ENCODE measurements at regions not wholly inside any gene's neighbourhood (a gene's known extent, or its start where the extent isn't known, plus 50 kb on each side); places are given as distances from the start of the nearest gene placed in this dataset.

DNA sequence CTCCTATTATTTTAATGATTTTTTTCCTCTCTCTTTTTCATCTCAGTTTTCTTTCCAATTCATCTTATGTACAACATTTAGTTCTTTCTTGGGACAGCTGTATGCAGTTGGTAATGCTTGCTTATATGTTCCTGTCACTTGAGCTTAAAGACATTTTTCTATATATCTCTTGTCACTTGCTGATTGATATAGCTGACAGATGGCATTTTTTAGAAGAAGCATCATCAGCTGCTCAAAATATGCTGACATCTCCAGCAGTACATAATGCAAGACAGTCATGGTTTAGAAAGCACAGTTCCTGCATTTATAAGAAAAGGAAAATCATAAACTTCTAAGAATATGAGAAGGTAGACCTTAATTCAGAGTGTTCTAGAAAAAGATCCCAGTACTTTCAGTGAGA is 56.5 kb downstream of the DCAF8L1 start:
- H3K27me3 ChIP-seq, result no peaks in the 10 kb centered on the region
- H3K4me3 ChIP-seq, result no peak overlapping the region
- DNase-seq, result no peak
- no peak overlapping the region for H3K27ac ChIP-seq
- no peaks in the 10 kb centered on the region for H3K9me3 ChIP-seq (replicated peaks)
- no peaks in the 10 kb centered on the region for H3K4me1 ChIP-seq
- no peaks in the 10 kb centered on the region for H3K36me3 ChIP-seq

DNA sequence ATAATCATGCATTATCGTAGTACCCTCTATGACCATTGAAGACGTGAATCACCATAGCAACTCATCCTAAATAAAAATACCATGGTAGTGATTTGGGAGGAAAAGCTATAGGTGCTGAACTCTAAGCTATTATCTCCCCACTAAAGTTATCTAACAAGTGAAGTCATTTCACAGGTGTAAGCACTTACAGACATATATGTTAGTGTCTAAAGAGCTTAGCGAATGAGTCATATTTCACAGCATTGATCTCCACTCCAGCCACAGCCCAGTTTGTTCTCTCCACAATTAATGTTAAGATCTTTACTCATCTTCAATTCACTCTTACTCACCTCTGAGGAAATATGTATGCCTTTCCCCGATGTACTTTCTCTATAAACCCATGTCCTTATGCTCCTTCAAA is 57.0 kb downstream of the DCAF8L1 start:
- no peaks in the 10 kb centered on the region for H3K4me1 ChIP-seq
- H3K27ac ChIP-seq, result no peak overlapping the region
- H3K27me3 ChIP-seq, result no peaks in the 10 kb centered on the region
- no peaks in the 10 kb centered on the region for H3K36me3 ChIP-seq
- H3K9me3 ChIP-seq (replicated peaks), result no peaks in the 10 kb centered on the region
- H3K4me3 ChIP-seq, result no peak overlapping the region
- DNase-seq, result no peak

DNA sequence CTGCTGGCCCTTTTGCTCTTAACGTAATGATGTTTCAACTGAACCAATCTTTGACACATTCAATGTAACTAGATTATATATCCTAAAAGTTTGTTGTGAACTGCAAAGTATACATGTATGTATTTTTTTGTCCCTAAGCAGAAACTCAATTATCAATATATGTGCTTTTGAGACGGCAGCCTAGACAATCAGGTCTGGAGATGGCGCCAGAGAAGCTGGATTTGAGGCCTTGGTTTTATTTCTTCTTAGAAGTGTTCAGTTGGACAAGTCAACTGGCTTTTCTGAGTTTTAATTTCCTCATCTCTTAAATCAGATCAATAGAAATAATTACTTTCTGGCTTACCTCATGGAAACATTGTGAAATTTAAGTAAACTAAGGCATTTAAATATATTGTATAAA is 62.5 kb downstream of the DCAF8L1 start:
- H3K36me3 ChIP-seq, result no peaks in the 10 kb centered on the region
- no peak overlapping the region for H3K4me3 ChIP-seq
- H3K27ac ChIP-seq, result no peak overlapping the region
- no peaks in the 10 kb centered on the region for H3K4me1 ChIP-seq
- H3K9me3 ChIP-seq (replicated peaks), result no peaks in the 10 kb centered on the region
- DNase-seq, result peak in 1 of 2 experiments; percentile 1
- H3K27me3 ChIP-seq, result no peaks in the 10 kb centered on the region

DNA sequence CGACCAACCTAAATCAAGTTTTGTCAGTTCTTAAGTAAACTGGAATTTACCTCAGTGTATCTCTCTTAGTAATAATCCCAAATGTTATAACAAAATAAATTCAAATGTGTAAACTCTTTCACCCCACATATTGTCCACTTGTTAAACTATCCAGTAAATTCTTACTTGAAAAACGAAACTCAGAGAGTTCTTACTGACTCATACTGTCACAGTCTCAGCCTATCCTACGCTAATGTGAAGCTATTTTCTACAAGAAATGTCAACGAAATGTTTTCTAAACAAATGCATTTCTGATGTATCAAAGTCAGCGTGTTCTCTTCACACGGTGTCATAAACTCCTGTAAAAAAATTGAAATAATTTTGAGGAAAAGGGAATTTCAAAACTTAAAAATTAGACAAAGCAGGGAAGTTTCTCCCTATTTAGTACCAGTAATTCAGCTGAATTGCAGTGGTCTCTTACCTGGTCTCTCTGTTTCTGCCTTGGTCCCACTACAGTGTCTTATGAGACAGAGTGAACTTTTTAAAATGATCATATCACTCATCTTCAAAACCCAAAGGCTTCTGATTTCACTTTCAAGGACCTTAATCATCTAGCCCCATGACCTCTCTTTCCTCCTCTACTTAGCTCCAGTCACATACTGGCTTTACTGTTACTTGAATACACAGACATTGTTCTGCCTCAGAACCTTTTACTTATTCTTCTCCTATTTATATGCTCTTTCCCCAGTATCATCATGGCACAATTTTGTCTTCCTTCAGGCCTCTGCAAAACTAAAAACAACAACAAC is 63.3 kb downstream of the DCAF8L1 start:
- H3K4me1 ChIP-seq, result no peaks in the 10 kb centered on the region
- no peak overlapping the region for H3K27ac ChIP-seq
- H3K36me3 ChIP-seq, result no peaks in the 10 kb centered on the region
- no peaks in the 10 kb centered on the region for H3K27me3 ChIP-seq
- no peak for DNase-seq
- H3K9me3 ChIP-seq (replicated peaks), result no peaks in the 10 kb centered on the region
- no peak overlapping the region for H3K4me3 ChIP-seq

DNA sequence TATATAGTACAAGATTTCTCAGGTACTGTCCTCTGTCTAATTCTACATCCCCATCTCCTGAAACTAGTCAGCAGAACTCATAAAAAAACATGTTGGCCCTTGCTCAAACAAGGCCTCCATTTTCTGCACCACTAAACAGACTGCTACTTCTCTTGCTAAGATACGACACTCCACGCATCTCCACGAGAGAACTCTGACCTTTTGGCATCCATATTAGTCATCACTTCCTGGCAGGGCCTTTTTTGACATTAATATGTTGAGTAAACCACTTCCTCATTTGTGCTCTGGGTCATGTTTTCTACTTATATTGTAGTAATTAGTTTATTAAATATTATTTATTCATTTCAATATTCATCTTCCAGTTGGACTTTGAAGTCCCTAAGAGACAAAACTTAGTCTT is 65.6 kb downstream of the DCAF8L1 start:
- Histone ChIP-seq H3K4me1 (no peaks in the 10 kb centered on the region), H3K27ac (no peak overlapping the region), H3K36me3 (no peaks in the 10 kb centered on the region), H3K9me3 (replicated peaks) (no peaks in the 10 kb centered on the region), H3K4me3 (no peak overlapping the region), H3K27me3 (no peaks in the 10 kb centered on the region)
- DNase-seq, result no peak

DNA sequence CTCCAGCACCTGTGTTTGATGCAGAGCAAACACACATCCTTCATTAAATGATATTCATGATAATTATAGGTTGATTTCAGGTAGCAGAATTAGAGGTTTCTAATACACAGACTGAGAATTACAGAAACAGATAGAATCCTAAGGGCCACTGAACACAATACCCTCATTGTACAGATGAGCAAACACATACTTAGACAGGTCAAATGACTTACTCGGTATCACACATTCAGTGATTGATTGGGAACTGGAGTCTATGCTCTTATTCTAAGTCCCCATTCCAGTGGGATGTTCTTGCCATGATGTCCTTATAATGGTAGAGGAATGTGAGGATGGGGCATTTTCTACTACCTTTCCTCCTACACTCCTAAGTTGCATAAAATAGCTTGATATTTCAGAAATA is 70.8 kb downstream of the DCAF8L1 start:
- no peak overlapping the region for H3K4me3 ChIP-seq
- no peak for DNase-seq
- H3K36me3 ChIP-seq, result no peaks in the 10 kb centered on the region
- H3K9me3 ChIP-seq (replicated peaks), result no peaks in the 10 kb centered on the region
- no peak overlapping the region for H3K27ac ChIP-seq
- no peaks in the 10 kb centered on the region for H3K27me3 ChIP-seq
- no peaks in the 10 kb centered on the region for H3K4me1 ChIP-seq

DNA sequence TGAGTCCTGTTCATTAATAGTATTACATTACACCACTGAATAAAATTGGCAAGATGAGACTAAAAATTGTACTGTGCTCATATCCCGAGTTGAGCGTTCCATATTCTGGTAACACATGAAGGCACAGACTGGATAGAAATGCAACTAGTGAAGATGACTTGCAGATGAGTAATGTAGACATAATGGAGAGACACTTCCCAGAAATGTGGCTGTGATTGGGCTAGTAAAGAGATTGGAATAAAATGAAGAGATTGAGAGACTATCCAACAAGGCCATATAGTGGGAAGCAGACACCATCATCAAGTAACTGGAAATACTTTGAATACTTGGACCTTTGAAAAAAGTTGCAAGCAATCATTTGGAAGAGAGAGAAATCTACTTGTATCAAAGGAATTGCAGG is 77.3 kb downstream of the DCAF8L1 start:
- Histone ChIP-seq H3K4me1 (no peaks in the 10 kb centered on the region), H3K27ac (no peak overlapping the region), H3K36me3 (no peaks in the 10 kb centered on the region), H3K9me3 (replicated peaks) (no peaks in the 10 kb centered on the region), H3K27me3 (no peaks in the 10 kb centered on the region), H3K4me3 (no peak overlapping the region)
- no peak for DNase-seq

DNA sequence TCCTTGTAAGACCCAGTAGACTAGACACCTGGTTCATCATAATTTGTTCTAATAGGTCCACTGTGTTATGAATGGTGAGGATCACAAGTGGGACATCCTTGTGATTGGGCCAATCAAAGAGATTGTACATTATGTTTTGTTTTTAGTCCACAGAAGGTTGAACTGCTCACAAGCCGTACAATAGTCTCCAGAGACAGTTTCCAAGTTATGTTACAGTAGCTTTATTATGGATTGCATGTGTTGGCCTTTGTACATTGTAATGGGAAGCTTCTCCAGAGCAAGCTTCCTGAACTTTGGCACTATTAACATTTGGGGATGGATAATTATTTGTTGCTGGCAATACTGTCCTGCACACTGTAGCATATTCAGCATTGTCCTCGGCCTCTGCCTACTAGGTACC is 86.1 kb downstream of the MAGEB10 start:
- Histone ChIP-seq H3K27ac (no peak overlapping the region), H3K36me3 (no peaks in the 10 kb centered on the region), H3K27me3 (no peaks in the 10 kb centered on the region), H3K4me3 (no peak overlapping the region), H3K9me3 (replicated peaks) (no peaks in the 10 kb centered on the region), H3K4me1 (no peaks in the 10 kb centered on the region)
- DNase-seq, result no peak

DNA sequence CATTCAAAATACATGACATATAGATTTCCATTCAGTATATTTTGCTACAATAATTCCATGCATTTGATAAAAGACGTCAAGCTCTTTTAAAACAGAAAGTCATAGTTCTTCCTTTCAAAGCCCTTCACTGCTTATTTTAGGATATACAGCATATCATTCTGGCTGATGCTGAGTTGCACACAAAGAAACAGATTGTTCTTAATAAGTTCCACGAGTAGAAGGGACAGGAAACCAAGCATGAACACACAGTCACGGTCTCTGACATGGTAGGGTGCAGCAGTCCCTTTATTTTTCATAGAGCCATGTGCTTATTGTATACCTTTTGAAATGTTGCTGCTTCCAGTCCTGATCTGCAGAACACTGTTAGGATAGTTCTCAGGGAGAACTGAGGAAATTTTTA is 85.4 kb downstream of the MAGEB10 start:
- Histone ChIP-seq H3K4me1 (no peaks in the 10 kb centered on the region), H3K27ac (no peak overlapping the region), H3K36me3 (no peaks in the 10 kb centered on the region), H3K9me3 (replicated peaks) (no peaks in the 10 kb centered on the region), H3K4me3 (no peak overlapping the region), H3K27me3 (no peaks in the 10 kb centered on the region)
- DNase-seq, result no peak

DNA sequence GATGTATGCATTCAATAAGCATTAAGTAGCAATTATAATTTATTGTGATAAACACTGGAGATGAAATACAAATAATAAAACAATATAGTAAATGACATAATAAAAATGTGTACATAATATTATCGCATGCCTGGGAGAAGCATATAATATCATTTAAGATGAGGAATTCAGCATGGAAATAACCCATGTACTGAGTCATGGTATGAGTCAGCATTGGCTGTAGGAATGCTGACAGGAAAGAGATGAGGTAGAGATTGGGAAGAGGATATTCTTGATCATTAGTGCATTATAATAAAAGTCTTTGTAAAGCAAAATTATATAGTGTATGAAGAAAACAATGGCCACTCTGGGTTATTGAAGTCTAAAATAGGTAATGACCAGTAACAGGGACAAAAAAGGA is 82.8 kb downstream of the MAGEB10 start:
- no peaks in the 10 kb centered on the region for H3K36me3 ChIP-seq
- no peaks in the 10 kb centered on the region for H3K9me3 ChIP-seq (replicated peaks)
- no peak overlapping the region for H3K4me3 ChIP-seq
- H3K4me1 ChIP-seq, result no peaks in the 10 kb centered on the region
- peak overlapping the region; percentile 6 for H3K27ac ChIP-seq
- H3K27me3 ChIP-seq, result no peaks in the 10 kb centered on the region
- peak; percentile 1 to 4 for DNase-seq

DNA sequence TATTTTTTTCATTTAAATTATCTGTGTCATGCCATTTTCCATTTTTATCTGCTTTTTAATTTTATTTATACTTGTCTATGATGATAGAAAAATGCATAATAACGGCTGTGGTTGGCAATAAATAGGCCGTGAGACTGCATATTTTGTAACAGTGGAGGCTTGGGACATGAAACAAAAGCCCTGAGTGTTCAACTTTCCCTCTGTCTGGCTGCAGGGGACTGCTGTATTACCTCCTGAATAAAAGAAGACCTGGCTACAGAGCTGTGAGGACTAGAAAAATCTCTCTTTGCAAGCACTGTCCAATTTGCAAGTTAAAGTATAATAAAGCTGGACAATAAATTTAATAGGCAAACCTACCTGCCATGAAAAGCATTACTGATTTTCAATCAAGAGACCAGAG is 82.1 kb downstream of the MAGEB10 start:
- no peak overlapping the region for H3K4me3 ChIP-seq
- H3K9me3 ChIP-seq (replicated peaks), result no peaks in the 10 kb centered on the region
- no peaks in the 10 kb centered on the region for H3K27me3 ChIP-seq
- DNase-seq, result no peak
- H3K27ac ChIP-seq, result peak overlapping the region; percentile 6; the same call in 1 of the 2 replicates
- H3K36me3 ChIP-seq, result no peaks in the 10 kb centered on the region
- no peaks in the 10 kb centered on the region for H3K4me1 ChIP-seq

DNA sequence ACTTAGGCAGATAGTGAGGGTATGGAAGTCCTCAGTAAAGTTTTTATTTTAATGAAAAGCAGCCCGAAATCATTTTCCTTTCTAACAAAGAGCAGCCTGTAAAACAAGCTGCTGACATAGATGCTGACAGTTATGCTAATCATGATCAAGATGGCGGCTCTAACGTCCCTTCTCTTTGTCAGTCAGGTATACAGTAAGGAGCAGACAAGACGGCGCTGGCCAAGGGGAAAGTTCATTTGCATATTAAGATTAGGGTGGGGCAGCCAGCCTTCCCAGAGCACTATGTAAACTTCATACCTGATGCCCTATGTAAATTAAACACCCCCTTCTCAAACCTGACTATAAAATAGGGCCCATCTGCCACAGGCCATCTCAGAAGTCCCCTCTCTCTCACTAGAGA is 76.9 kb downstream of the MAGEB10 start:
- Histone ChIP-seq H3K9me3 (replicated peaks) (no peaks in the 10 kb centered on the region), H3K27me3 (no peaks in the 10 kb centered on the region), H3K4me3 (no peak overlapping the region), H3K36me3 (no peaks in the 10 kb centered on the region), H3K4me1 (no peaks in the 10 kb centered on the region), H3K27ac (no peak overlapping the region)
- DNase-seq, result no peak

DNA sequence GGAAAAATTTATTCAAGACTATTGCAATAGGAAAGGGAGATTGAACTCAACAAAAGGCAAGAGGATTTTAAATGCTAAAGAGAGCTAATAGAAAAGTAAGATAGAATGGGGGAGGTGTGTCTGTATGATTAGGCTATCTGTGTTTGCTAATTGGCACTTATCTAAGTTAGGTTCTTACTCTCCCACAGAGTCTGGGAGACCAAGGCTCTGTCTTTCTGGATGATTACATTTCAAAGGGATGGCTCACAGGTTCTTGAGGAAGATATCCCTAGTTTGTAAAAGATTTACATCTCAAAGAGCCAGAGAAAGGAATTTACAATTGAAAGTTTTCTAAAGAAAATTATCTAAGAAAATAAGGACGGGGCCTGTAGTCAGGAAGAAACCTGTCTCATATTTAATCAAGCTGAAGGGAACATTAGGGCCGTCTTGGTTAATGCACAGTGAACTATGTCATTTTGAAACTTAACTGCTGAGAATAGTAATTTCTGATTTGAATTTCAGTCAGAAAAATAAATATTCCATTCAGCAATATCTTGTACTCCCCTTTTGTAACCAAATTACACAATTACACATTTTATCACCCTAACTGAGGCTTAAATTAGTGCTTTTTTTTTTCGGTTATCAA is 75.8 kb downstream of the MAGEB10 start:
- Histone ChIP-seq H3K4me3 (no peak overlapping the region), H3K9me3 (replicated peaks) (no peaks in the 10 kb centered on the region), H3K27me3 (no peaks in the 10 kb centered on the region), H3K36me3 (no peaks in the 10 kb centered on the region), H3K4me1 (no peaks in the 10 kb centered on the region), H3K27ac (no peak overlapping the region)
- DNase-seq, result no peak

DNA sequence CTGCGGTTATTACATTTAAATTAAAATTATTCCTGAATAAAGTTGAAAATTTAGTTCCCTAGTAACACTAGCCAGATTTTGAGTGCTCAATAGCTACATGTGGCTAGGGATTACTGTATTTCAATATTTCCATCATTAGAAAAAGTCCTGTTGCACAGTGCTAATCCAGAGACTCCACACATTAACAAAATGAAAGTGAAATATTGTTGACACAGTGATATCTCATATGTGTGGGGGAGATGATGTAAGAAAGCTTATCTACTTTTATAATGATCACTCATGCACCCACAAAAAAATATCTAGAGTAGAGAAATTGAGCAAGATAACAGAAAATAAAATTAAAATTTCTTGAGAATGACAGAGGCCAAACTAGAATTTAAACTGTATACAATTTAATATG is 74.9 kb downstream of the MAGEB10 start:
- Histone ChIP-seq H3K9me3 (replicated peaks) (no peaks in the 10 kb centered on the region), H3K36me3 (no peaks in the 10 kb centered on the region), H3K4me3 (no peak overlapping the region), H3K4me1 (no peaks in the 10 kb centered on the region), H3K27ac (no peak overlapping the region), H3K27me3 (no peaks in the 10 kb centered on the region)
- no peak for DNase-seq

DNA sequence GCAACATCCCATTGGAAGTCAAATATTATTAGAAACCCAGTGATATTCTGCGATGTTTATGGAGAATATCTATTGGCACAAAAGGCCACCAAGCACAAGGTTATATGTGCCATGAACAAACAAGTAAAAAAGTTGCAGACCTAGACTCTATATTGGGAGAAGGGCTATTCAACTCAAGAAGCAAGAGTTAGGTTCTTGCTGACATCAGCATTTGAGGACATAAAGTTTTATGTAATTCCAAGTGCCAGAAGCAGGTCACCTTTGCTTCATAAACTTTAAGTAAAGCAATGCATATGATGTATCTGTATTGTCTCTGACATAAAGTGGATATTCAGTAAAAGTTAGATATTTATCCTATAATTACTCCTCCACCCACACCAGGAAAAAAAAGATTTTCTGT is 71.1 kb downstream of the MAGEB10 start:
- no peak overlapping the region for H3K4me3 ChIP-seq
- H3K4me1 ChIP-seq, result no peaks in the 10 kb centered on the region

More for the DNA sequence above, 71.1 kb downstream of the MAGEB10 start:
- Histone ChIP-seq H3K36me3 (no peaks in the 10 kb centered on the region), H3K27ac (no peak overlapping the region), H3K9me3 (replicated peaks) (no peaks in the 10 kb centered on the region), H3K27me3 (no peaks in the 10 kb centered on the region)
- no peak for DNase-seq

All from SJCRH30 (cell line).